ENCODE measurements at regions not wholly inside any gene's neighbourhood (a gene's known extent, or its start where the extent isn't known, plus 50 kb on each side); places are given as distances from the start of the nearest gene placed in this dataset.

- TF ChIP-seq EP300 (IDR thresholded peaks at IDR 0.05; ENCODE audit: borderline replicate concordance), result no peak
- no peak for TF ChIP-seq FOXM1 (IDR thresholded peaks at IDR 0.05; ENCODE audit: borderline replicate concordance, low read depth)
- TF ChIP-seq USF1 (IDR thresholded peaks at IDR 0.05), result no peak
- TF ChIP-seq CREB1 (IDR thresholded peaks at IDR 0.05; ENCODE audit: low read depth), result no peak
- TF ChIP-seq NFIC (IDR thresholded peaks at IDR 0.05), result no peak
Measured at GRCh38 chr15:69537901-69538300, 85.3 kb downstream of the RPLP1 start.

GRCh38 chr15:69538379-69538778 lies 85.8 kb downstream of the RPLP1 start:
- TF ChIP-seq ZBTB7A (IDR thresholded peaks at IDR 0.05; ENCODE audit: low read depth), result no peak
- TF ChIP-seq REST (IDR thresholded peaks at IDR 0.05; ENCODE audit: low read depth), result no peak
- TF ChIP-seq MAX (IDR thresholded peaks at IDR 0.05), result no peak
- TF ChIP-seq EGR1 (IDR thresholded peaks at IDR 0.05), result no peak
- TF ChIP-seq RAD21 (IDR thresholded peaks at IDR 0.05; ENCODE audit: low read depth), result no peak
- no peak for TF ChIP-seq EP300 (IDR thresholded peaks at IDR 0.05; ENCODE audit: borderline replicate concordance)
- TF ChIP-seq NFIC (IDR thresholded peaks at IDR 0.05), result no peak
- no peak for TF ChIP-seq FOXM1 (IDR thresholded peaks at IDR 0.05; ENCODE audit: borderline replicate concordance, low read depth)
- no peak for TF ChIP-seq TEAD4 (IDR thresholded peaks at IDR 0.05)
- no peak for TF ChIP-seq USF1 (IDR thresholded peaks at IDR 0.05)
- TF ChIP-seq CREB1 (IDR thresholded peaks at IDR 0.05; ENCODE audit: low read depth), result no peak
- no peak for TF ChIP-seq TAF1 (IDR thresholded peaks at IDR 0.05; ENCODE audit: low read depth)
- TF ChIP-seq YY1 (IDR thresholded peaks at IDR 0.05; ENCODE audit: low read depth), result no peak
- no peak for TF ChIP-seq CEBPB (IDR thresholded peaks at IDR 0.05)
- TF ChIP-seq TCF12 (IDR thresholded peaks at IDR 0.05; ENCODE audit: low read depth), result no peak

DNA sequence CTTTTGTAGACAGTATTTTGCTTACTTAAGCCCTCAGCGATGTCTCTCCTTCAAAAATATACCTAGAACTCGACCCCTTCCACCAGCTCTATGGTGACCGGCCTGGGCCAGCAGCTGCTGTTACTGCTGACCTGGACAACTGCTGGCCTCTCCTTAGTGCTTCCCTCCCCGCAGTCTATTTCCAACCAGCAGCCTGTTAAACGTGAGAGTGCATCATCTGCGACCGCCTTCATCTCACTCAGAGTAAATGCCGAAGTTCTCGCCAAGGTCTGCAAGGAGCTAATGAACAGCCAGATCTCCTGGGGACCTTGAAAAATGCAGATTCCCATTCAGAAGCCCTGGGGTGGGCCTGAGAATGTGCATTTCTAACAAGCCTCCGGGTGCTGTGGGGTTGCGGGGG lies 86.7 kb downstream of the RPLP1 start:
- no peak for TF ChIP-seq TAF1 (IDR thresholded peaks at IDR 0.05; ENCODE audit: low read depth)
- no peak for TF ChIP-seq EGR1 (IDR thresholded peaks at IDR 0.05)
- TF ChIP-seq CREB1 (IDR thresholded peaks at IDR 0.05; ENCODE audit: low read depth), result no peak
- TF ChIP-seq REST (IDR thresholded peaks at IDR 0.05; ENCODE audit: low read depth), result no peak
- TF ChIP-seq CEBPB (IDR thresholded peaks at IDR 0.05), result no peak
- TF ChIP-seq FOXM1 (IDR thresholded peaks at IDR 0.05; ENCODE audit: borderline replicate concordance, low read depth), result no peak
- no peak for TF ChIP-seq USF1 (IDR thresholded peaks at IDR 0.05)

DNA sequence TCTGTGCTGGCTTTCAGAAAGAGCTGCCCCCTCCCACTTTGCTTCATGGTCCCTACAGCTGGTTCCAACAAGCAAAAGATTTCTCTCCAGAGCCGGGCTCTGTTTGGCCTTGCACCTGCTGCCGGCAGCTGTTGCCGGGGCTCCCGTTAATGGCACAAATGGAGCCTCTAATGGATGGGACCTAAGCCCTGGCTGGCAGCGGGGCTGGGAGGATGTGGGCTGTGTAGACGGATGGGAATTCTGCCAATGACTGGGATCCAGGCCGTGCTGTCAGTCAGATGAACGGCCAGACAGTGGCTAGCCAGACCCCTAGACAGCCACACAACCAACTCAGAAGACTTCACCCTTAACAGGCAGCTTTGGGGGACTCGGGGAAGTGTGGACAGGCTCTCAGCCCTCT lies 88.0 kb downstream of the RPLP1 start:
- TF ChIP-seq RAD21 (IDR thresholded peaks at IDR 0.05; ENCODE audit: low read depth) (no peak), TCF12 (IDR thresholded peaks at IDR 0.05; ENCODE audit: low read depth) (no peak), USF1 (IDR thresholded peaks at IDR 0.05) (no peak), TAF1 (IDR thresholded peaks at IDR 0.05; ENCODE audit: low read depth) (no peak), EP300 (IDR thresholded peaks at IDR 0.05; ENCODE audit: borderline replicate concordance) (no peak), MAX (IDR thresholded peaks at IDR 0.05) (no peak), REST (IDR thresholded peaks at IDR 0.05; ENCODE audit: low read depth) (no peak), CEBPB (IDR thresholded peaks at IDR 0.05) (no peak), NFIC (IDR thresholded peaks at IDR 0.05) (no peak), FOXM1 (IDR thresholded peaks at IDR 0.05; ENCODE audit: borderline replicate concordance, low read depth) (no peak)

Data from Ishikawa (cell line).